GM23338 (cell line): ENCODE measurements at regions not wholly inside any gene's neighbourhood (a gene's known extent, or its start where the extent isn't known, plus 50 kb on each side); places are given as distances from the start of the nearest gene placed in this dataset.
"Not testable (repeated sequence)": the region's sequence is repeated elsewhere in the genome, so short reads cannot be mapped to it uniquely, and the experiment has no call there.

Source experiments
- ATAC-seq: fragments of 200-7000 bp; cut with Tn5 transposase; 3 replicates; pipeline ENCODE4 v1.9.1; 2020
- DNase-seq: peaks from one replicate; pipeline ENCODE4 v3.0.0-alpha.2; 2015; ENCODE audit warnings: low spot score
- H2AFZ ChIP-seq: fragments of 200-600 bp; sonication (generic); 2 replicates; pipeline ENCODE4 v1.8.0; 2016; ENCODE audit warnings: antibody characterized with exemption, mild to moderate bottlenecking, moderate library complexity
- H3F3A ChIP-seq: fragments of 200-600 bp; sonication (generic); replicated peaks from 2 replicates; pipeline ENCODE4 v1.8.0; 2017; ENCODE audit warnings: antibody characterized with exemption, mixed run types, low read depth
- H3K27ac ChIP-seq: fragments of 200-600 bp; sonication (generic); 2 replicates; pipeline ENCODE4 v1.6.1; 2016; ENCODE audit warnings: low read depth
- H3K27me3 ChIP-seq: fragments of 200-600 bp; sonication (generic); 2 replicates; pipeline ENCODE4 v1.8.0; 2016; ENCODE audit warnings: mild to moderate bottlenecking, mixed run types, moderate library complexity; ENCODE audit not compliant: insufficient read depth
- H3K36me3 ChIP-seq: fragments of 200-600 bp; sonication (generic); 2 replicates; pipeline ENCODE4 v1.8.0; 2016; ENCODE audit warnings: mild to moderate bottlenecking; ENCODE audit not compliant: insufficient read depth
- H3K4me1 ChIP-seq: fragments of 200-600 bp; sonication (generic); 2 replicates; pipeline ENCODE4 v1.8.0; 2016; ENCODE audit warnings: mild to moderate bottlenecking, moderate library complexity; ENCODE audit not compliant: insufficient read depth
- H3K4me2 ChIP-seq: fragments of 200-600 bp; sonication (generic); 2 replicates; pipeline ENCODE4 v1.7.1; 2017; ENCODE audit warnings: mixed run types
- H3K4me3 ChIP-seq: fragments of 200-600 bp; sonication (generic); 2 replicates; pipeline ENCODE4 v1.6.1; 2016; ENCODE audit warnings: mixed run types
- H3K79me2 ChIP-seq: fragments of 200-600 bp; sonication (generic); replicated peaks from 2 replicates; pipeline ENCODE4 v1.8.0; 2017; ENCODE audit warnings: mild to moderate bottlenecking; ENCODE audit not compliant: insufficient read depth
- H3K9me2 ChIP-seq: fragments of 200-600 bp; sonication (generic); 2 replicates; pipeline ENCODE4 v1.8.0; 2017; ENCODE audit not compliant: insufficient read depth
- H4K20me1 ChIP-seq: fragments of 200-600 bp; sonication (generic); replicated peaks from 2 replicates; pipeline ENCODE4 v1.8.0; 2017; ENCODE audit warnings: mild to moderate bottlenecking; ENCODE audit not compliant: insufficient read depth
- H3K27ac Mint-ChIP-seq: 2 replicates; pipeline ENCODE4 v1.8.0; 2020; ENCODE audit warnings: inconsistent platforms, mild to moderate bottlenecking, moderate library complexity, mixed read lengths
- H3K27me3 Mint-ChIP-seq: 3 replicates; pipeline ENCODE4 v1.8.0; 2022; ENCODE audit warnings: low read depth, mild to moderate bottlenecking, moderate library complexity, mixed read lengths, inconsistent platforms; ENCODE audit not compliant: insufficient read depth, poor library complexity
- H3K36me3 Mint-ChIP-seq: 3 replicates; pipeline ENCODE4 v1.8.0; 2021; ENCODE audit warnings: low read depth, mild to moderate bottlenecking, inconsistent platforms, moderate library complexity, mixed read lengths
- H3K4me1 Mint-ChIP-seq: 3 replicates; pipeline ENCODE4 v1.8.0; 2020; ENCODE audit warnings: mild to moderate bottlenecking, inconsistent platforms, mixed read lengths
- H3K4me3 Mint-ChIP-seq: 3 replicates; pipeline ENCODE4 v1.8.0; 2021; ENCODE audit warnings: moderate library complexity, mild to moderate bottlenecking, inconsistent platforms, mixed read lengths
- H3K9me3 Mint-ChIP-seq: 3 replicates; pipeline ENCODE4 v1.8.0; 2020; ENCODE audit warnings: moderate library complexity, mild to moderate bottlenecking, inconsistent platforms, mixed read lengths
- CREB1 ChIP-seq: fragments of 250-450 bp; sonication (Bioruptor Pico); IDR thresholded peaks from 2 replicates; pipeline ENCODE4 v1.5.0; 2020; ENCODE audit warnings: low read depth, mild to moderate bottlenecking, moderate library complexity
- ETS1 ChIP-seq: IDR thresholded peaks from 2 replicates; pipeline ENCODE4 v1.6.1; 2016; ENCODE audit warnings: antibody characterized with exemption
- EZH2 ChIP-seq: fragments of 200-600 bp; sonication (generic); IDR thresholded peaks from one replicate; pipeline ENCODE4 v1.8.0; 2017; ENCODE audit warnings: antibody characterized with exemption, mild to moderate bottlenecking, low read depth; ENCODE audit not compliant: unreplicated experiment
- EZH2phosphoT487 ChIP-seq: fragments of 200-600 bp; sonication (generic); IDR thresholded peaks from one replicate; pipeline ENCODE4 v1.8.1; 2018; ENCODE audit warnings: antibody characterized with exemption; ENCODE audit not compliant: unreplicated experiment
- JUNB ChIP-seq: IDR thresholded peaks from one replicate; pipeline ENCODE4 v1.6.1; 2016; ENCODE audit warnings: antibody characterized with exemption; ENCODE audit not compliant: unreplicated experiment
- NANOG ChIP-seq: IDR thresholded peaks from 2 replicates; pipeline ENCODE4 v1.6.1; 2016; ENCODE audit warnings: antibody characterized with exemption, borderline replicate concordance
- POLR2AphosphoS5 ChIP-seq: IDR thresholded peaks from 2 replicates; pipeline ENCODE4 v1.6.1; 2016; ENCODE audit warnings: antibody characterized with exemption, low read depth
- REST ChIP-seq: IDR thresholded peaks from one replicate; pipeline ENCODE4 v1.6.1; 2018; ENCODE audit warnings: antibody characterized with exemption; ENCODE audit not compliant: unreplicated experiment
- STAT1 ChIP-seq: IDR thresholded peaks from one replicate; pipeline ENCODE4 v1.6.1; 2016; ENCODE audit warnings: antibody characterized with exemption; ENCODE audit not compliant: unreplicated experiment
- ZNF331 ChIP-seq: fragments of 250-450 bp; sonication (Bioruptor Pico); IDR thresholded peaks from 2 replicates; pipeline ENCODE4 v1.5.0; 2020; ENCODE audit warnings: low read depth, mild to moderate bottlenecking, moderate library complexity
- TF ChIP-seq, protein P1 (sequence below), 2 experiments: fragments of 200-600 bp in 1 of 2; sonication (generic) in 1 of 2; conservative IDR thresholded peaks; 2 replicates each; pipeline versions ENCODE4 v1.5.1 to v1.6.1; 2016 to 2017; ENCODE audit warnings: antibody characterized with exemption in 2 of 2, low read depth in 2 of 2, mild to moderate bottlenecking in 2 of 2, moderate library complexity in 1 of 2

GRCh38 chr6:130724089-130724488 is 103.1 kb upstream of the SMLR1 start (continued):
- TF ChIP-seq, protein P1, sequence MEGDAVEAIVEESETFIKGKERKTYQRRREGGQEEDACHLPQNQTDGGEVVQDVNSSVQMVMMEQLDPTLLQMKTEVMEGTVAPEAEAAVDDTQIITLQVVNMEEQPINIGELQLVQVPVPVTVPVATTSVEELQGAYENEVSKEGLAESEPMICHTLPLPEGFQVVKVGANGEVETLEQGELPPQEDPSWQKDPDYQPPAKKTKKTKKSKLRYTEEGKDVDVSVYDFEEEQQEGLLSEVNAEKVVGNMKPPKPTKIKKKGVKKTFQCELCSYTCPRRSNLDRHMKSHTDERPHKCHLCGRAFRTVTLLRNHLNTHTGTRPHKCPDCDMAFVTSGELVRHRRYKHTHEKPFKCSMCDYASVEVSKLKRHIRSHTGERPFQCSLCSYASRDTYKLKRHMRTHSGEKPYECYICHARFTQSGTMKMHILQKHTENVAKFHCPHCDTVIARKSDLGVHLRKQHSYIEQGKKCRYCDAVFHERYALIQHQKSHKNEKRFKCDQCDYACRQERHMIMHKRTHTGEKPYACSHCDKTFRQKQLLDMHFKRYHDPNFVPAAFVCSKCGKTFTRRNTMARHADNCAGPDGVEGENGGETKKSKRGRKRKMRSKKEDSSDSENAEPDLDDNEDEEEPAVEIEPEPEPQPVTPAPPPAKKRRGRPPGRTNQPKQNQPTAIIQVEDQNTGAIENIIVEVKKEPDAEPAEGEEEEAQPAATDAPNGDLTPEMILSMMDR (conservative IDR thresholded peaks at IDR 0.05; ENCODE audit: low read depth in 2 of 2), result no peak
- TF ChIP-seq JUNB, result no peak

DNA sequence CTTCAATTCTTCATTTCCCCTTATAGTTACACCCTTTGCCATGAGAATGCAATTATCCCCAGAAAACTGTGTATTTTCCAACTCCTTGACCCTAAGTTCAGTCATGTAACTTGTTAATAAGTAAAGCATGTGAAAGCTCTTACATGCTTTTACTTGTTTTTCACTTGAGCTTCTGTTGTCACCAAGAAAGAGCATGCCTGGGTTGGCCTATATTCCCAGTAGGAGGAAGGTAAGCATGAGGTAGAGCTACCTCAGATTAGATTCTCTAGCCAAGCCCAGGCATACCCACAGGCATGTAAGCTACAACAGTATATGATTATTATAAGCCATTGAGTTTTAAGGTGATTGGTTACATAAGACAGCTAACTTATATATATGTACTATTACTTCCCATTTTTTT is 101.7 kb upstream of the SMLR1 start:
- no peaks in the 10 kb centered on the region for H3K36me3 ChIP-seq
- DNase-seq (no peak), ATAC-seq (no peak)
- Mint-ChIP-seq H3K4me1 (no peaks in the 10 kb centered on the region), H3K9me3 (peaks cover 4% of the 10 kb centered on the region; the same call in 2 of the 3 replicates), H3K4me3 (no peak overlapping the region), H3K36me3 (0 out of 3 replicates have a peak, but pooled peaks cover 3% of the 10 kb centered on the region), H3K27me3 (peaks cover 3% of the 10 kb centered on the region), H3K27ac (no peak overlapping the region)
- H3K27me3 ChIP-seq, result no peaks in the 10 kb centered on the region
- H3K27ac ChIP-seq, result no peak overlapping the region
- H3F3A ChIP-seq, result no peaks in the 10 kb centered on the region
- H3K4me1 ChIP-seq, result peaks cover 3% of the 10 kb centered on the region; the same call in 1 of the 2 replicates
- no peak overlapping the region for H2AFZ ChIP-seq
- TF ChIP-seq STAT1 (no peak), EZH2 (no peak), ETS1 (no peak), REST (no peak), CREB1 (no peak), EZH2phosphoT487 (no peak), NANOG (no peak), ZNF331 (no peak), JUNB (no peak), POLR2AphosphoS5 (no peak)
- TF ChIP-seq, protein P1 (conservative IDR thresholded peaks at IDR 0.05; ENCODE audit: low read depth in 2 of 2), result no peak
- H4K20me1 ChIP-seq, result no peaks in the 10 kb centered on the region
- H3K9me2 ChIP-seq, result 0 out of 2 replicates have a peak, but pooled peaks cover under 1% of the 10 kb centered on the region
- H3K4me3 ChIP-seq, result no peak overlapping the region
- no peak overlapping the region for H3K4me2 ChIP-seq
- no peaks in the 10 kb centered on the region for H3K79me2 ChIP-seq

DNA sequence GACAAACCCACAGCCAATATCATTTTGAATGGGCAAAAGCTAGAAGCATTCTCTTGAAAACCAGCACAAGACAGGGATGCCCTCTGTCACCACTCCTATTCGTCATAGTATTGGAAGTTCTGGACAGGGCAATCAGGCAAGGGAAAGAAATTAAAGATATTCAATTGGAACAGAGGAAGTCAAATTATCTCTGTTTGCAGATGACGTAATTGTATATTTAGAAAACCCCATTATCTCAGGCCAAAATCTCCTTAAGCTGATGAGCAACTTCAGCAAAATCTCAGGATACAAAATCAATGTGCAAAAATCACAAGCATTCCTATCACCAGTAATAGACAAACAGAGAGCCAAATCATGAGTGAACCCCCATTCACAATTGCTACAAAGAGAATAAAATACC is 99.1 kb upstream of the SMLR1 start:
- not testable (repeated sequence) for H3F3A ChIP-seq, H3K27me3 Mint-ChIP-seq, H3K27me3 ChIP-seq, H3K4me3 Mint-ChIP-seq, H3K9me3 Mint-ChIP-seq, H3K4me1 ChIP-seq, H3K36me3 ChIP-seq, DNase-seq, H3K36me3 Mint-ChIP-seq, H3K27ac ChIP-seq, H3K4me1 Mint-ChIP-seq, H2AFZ ChIP-seq, H3K27ac Mint-ChIP-seq, ATAC-seq, H4K20me1 ChIP-seq, H3K4me2 ChIP-seq, H3K4me3 ChIP-seq, H3K9me2 ChIP-seq, H3K79me2 ChIP-seq
